Glutamatergic neuron (in vitro differentiated cells): ENCODE measurements at regions not wholly inside any gene's neighbourhood (a gene's known extent, or its start where the extent isn't known, plus 50 kb on each side); places are given as distances from the start of the nearest gene placed in this dataset.

Experiments
- DNase-seq: peaks from one replicate; pipeline ENCODE4 v3.0.0; 2022
- H3K27ac Mint-ChIP-seq: one replicate; pipeline ENCODE4 v1.8.0; 2020; ENCODE audit warnings: mild to moderate bottlenecking, mixed read lengths, inconsistent platforms; ENCODE audit not compliant: unreplicated experiment
- H3K27me3 Mint-ChIP-seq: one replicate; pipeline ENCODE4 v1.8.0; 2020; ENCODE audit warnings: mild to moderate bottlenecking, moderate library complexity, mixed read lengths, inconsistent platforms; ENCODE audit not compliant: unreplicated experiment
- H3K36me3 Mint-ChIP-seq: one replicate; pipeline ENCODE4 v1.8.0; 2020; ENCODE audit warnings: mild to moderate bottlenecking, mixed read lengths, inconsistent platforms; ENCODE audit not compliant: unreplicated experiment
- H3K4me1 Mint-ChIP-seq: one replicate; pipeline ENCODE4 v1.8.0; 2020; ENCODE audit warnings: mild to moderate bottlenecking, low read depth, mixed read lengths, inconsistent platforms; ENCODE audit not compliant: unreplicated experiment
- H3K4me3 Mint-ChIP-seq: one replicate; pipeline ENCODE4 v1.8.0; 2020; ENCODE audit warnings: mild to moderate bottlenecking, mixed read lengths, inconsistent platforms; ENCODE audit not compliant: unreplicated experiment
- H3K9me3 Mint-ChIP-seq: one replicate; pipeline ENCODE4 v1.8.0; 2020; ENCODE audit warnings: mild to moderate bottlenecking, moderate library complexity, mixed read lengths, inconsistent platforms; ENCODE audit not compliant: unreplicated experiment
- CTCF ChIP-seq: fragments of 200-600 bp; sonication (generic); IDR thresholded peaks from one replicate; pipeline ENCODE4 v1.5.0; 2021; ENCODE audit not compliant: partially characterized antibody, unreplicated experiment

GRCh38 chr6:48809245-48809644, 653.8 kb downstream of the MMUT start:
- H3K9me3 Mint-ChIP-seq, result no peaks in the 10 kb centered on the region
- H3K27ac Mint-ChIP-seq, result no peak overlapping the region
- no peaks in the 10 kb centered on the region for H3K4me1 Mint-ChIP-seq
- no peak overlapping the region for H3K4me3 Mint-ChIP-seq
- H3K36me3 Mint-ChIP-seq, result no peaks in the 10 kb centered on the region
- H3K27me3 Mint-ChIP-seq, result no peaks in the 10 kb centered on the region
- TF ChIP-seq CTCF, result no peak
- DNase-seq, result no peak

DNA sequence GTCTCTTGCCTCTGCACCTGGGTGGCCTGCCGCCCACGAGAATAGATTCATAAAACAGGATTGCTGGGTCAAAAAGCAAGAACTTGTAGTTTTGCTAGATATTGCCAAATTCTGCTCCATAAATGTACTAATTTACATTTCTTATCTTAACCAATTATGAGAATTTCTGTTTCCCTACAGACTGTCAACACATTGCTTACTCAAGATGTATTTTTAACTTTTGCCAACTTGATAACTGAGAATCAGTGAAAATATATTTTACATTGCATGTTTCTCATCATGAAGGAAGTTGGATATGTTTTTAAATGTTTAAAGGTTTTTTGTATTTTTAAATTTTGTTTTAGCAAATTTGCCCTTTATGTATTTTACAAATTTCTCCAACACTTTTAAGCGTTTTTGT, 664.8 kb downstream of the MMUT start:
- no peaks in the 10 kb centered on the region for H3K36me3 Mint-ChIP-seq
- H3K27ac Mint-ChIP-seq, result no peak overlapping the region
- no peak for TF ChIP-seq CTCF
- no peak overlapping the region for H3K4me3 Mint-ChIP-seq
- no peak for DNase-seq
- no peaks in the 10 kb centered on the region for H3K27me3 Mint-ChIP-seq
- no peaks in the 10 kb centered on the region for H3K9me3 Mint-ChIP-seq
- no peaks in the 10 kb centered on the region for H3K4me1 Mint-ChIP-seq

- TF ChIP-seq CTCF, result no peak
- Mint-ChIP-seq H3K4me3 (no peak overlapping the region), H3K36me3 (no peaks in the 10 kb centered on the region), H3K27ac (peak overlapping the region; percentile 87), H3K27me3 (peaks cover 5% of the 10 kb centered on the region), H3K9me3 (peaks cover 3% of the 10 kb centered on the region), H3K4me1 (peaks cover 24% of the 10 kb centered on the region)
- DNase-seq, result peak; percentile 20
These were observed 671.2 kb upstream of the PTCHD4 start for GRCh38 chr6:48782225-48782624.

DNA sequence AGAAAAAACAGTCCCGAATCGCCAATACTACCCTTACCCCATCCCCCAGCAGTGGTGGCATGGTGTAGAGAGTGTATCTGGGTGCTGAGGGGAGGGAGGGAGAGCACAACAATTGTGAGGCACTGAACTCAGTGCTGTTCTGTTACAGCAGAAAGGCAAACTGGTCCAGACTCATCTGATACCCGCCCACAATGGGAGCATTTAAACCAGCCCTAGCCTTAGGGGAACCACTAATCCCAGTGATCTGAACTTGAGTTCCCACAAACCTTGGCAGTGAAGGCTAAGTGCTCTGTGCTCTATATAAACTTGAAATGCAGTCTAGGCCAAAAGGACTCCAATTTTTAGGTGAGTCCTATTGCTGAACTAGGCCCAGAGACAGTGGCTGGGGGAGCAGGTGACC, 666.4 kb upstream of the PTCHD4 start:
- H3K4me1 Mint-ChIP-seq, result peaks cover 21% of the 10 kb centered on the region
- no peak for DNase-seq
- peaks cover 3% of the 10 kb centered on the region for H3K27me3 Mint-ChIP-seq

GRCh38 chr6:48775157-48775556, 664.2 kb upstream of the PTCHD4 start:
- Mint-ChIP-seq H3K4me3 (no peak overlapping the region), H3K36me3 (no peaks in the 10 kb centered on the region), H3K4me1 (peaks cover 3% of the 10 kb centered on the region), H3K27me3 (no peaks in the 10 kb centered on the region), H3K9me3 (peaks cover 2% of the 10 kb centered on the region), H3K27ac (no peak overlapping the region)
- DNase-seq, result no peak
- TF ChIP-seq CTCF, result no peak

More for the DNA sequence above, 666.4 kb upstream of the PTCHD4 start:
- TF ChIP-seq CTCF, result no peak
- Mint-ChIP-seq H3K27ac (no peak overlapping the region), H3K36me3 (no peaks in the 10 kb centered on the region), H3K9me3 (peaks cover 3% of the 10 kb centered on the region), H3K4me3 (no peak overlapping the region)
